HG02678 (cell line): ENCODE measurements at regions not wholly inside any gene's neighbourhood (a gene's known extent, or its start where the extent isn't known, plus 50 kb on each side); places are given as distances from the start of the nearest gene placed in this dataset.

ENCODE experiments used
- ATAC-seq: cut with Tn5 transposase; IDR thresholded peaks from one replicate; pipeline ENCODE4 v1.9.1; 2021; ENCODE audit warnings: mild to moderate bottlenecking, moderate library complexity; ENCODE audit not compliant: unreplicated experiment

GRCh38 chr14:101198398-101199027, 295.0 kb upstream of the RTL1 start:
- no peak for ATAC-seq

DNA sequence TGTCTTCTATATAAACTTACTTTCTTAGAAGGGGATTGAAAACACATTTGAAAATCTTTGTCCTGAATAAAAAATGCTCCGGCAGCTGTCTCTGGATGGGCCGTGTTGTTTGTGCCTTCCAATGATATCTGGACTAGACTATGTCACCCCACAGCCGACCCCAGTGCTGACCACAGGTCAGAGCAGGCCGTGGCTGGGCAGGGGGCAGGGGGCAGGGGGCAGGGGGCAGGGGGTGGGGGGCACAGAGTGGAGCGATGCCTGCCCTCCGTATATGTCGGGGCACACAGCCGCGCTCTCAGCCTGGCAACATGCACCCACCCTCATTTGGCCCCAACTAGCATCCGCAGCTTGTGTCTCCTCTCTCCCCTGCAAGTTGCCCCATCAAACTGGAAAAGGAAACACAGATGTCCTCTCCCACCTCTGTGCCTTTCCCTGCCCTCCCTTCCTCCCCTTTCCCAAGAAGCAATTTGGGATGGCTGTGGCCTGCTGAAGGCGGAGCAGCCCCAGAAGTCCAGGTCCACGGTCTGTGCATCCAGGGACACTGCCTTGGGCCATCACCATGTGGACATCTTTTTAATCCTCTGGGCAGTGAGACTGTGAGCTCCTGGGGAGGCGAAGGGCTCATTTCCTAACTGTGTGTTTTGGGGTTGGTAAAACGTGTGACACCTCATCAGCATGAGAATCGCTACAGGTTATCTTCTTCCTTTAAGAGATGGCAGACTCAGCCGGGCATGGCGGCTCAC, 295.7 kb upstream of the RTL1 start:
- no peak for ATAC-seq

DNA sequence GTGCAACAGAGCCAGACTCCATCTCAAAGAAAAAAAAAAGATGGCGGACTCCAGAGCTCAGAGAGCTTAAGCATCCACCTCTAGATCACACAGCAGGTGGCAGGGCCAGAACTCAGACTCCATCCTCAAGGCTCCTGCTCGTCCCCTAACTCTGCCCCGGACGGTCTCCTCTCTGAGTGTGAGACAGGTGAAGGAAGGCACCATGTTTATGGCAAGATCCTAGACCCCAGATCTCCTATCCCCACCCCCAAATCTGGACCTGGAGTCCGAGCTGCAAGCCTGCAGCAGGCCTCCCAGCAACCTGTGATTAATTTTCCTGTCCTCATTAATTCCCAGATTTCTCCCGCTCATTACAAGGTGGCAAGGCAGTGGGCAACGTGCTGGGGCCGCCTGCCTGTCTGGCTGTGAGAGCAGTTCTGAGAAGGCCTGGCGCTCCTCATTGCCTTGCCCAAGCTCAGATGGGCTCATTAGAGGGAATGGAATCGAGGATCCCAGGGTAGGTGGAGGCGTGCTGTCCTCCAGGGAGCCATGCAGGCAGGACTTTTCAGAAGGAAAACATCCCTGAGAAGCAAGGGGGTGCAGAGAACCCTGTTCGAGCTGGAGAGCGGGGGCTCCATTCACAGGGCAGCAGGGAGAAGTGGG, 296.6 kb upstream of the RTL1 start:
- ATAC-seq = no peak

DNA sequence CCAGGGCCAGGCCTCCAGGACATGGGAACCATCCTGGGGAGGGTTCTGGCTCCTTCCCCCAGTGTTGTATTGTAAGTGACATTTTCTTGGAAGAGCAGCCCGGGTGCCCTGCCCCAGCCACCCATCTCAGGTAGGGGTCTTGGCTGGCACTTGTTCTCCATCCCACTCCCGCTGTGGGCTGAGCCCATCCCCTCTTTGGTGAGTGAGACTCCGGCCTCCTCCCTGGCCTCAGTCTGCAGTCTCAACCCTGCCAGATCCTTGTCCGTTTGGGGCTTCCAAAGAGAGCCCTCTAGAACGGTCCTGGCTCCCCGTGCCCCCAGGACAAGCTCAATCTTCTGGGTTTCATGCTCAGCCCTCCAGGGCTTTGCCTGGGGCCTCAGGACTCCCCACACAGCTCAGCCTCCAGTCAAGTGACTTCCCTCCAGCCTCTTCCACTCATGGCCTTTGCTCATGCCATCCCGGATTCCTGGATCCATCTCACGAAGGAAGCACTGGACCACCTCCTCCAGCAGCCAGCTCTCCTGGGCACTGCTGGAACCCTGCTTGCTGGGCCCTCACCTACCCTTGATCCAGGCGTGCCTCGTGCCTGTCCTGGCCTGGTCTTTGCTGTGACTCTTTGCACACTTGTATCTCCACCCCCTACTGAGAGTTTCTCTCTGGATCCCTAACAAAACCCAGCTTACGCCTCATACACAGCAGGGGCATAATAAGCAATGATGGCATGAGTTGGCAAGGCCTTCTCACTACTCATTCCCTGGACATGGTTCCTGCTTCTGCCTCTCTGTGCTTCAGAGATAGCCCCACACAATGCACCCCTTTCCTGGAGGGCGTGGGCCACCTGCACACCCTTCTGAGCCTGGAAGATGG, 297.4 kb upstream of the RTL1 start:
- no peak for ATAC-seq

GRCh38 chr14:101201535-101202151, 298.1 kb upstream of the RTL1 start:
- ATAC-seq = no peak

DNA sequence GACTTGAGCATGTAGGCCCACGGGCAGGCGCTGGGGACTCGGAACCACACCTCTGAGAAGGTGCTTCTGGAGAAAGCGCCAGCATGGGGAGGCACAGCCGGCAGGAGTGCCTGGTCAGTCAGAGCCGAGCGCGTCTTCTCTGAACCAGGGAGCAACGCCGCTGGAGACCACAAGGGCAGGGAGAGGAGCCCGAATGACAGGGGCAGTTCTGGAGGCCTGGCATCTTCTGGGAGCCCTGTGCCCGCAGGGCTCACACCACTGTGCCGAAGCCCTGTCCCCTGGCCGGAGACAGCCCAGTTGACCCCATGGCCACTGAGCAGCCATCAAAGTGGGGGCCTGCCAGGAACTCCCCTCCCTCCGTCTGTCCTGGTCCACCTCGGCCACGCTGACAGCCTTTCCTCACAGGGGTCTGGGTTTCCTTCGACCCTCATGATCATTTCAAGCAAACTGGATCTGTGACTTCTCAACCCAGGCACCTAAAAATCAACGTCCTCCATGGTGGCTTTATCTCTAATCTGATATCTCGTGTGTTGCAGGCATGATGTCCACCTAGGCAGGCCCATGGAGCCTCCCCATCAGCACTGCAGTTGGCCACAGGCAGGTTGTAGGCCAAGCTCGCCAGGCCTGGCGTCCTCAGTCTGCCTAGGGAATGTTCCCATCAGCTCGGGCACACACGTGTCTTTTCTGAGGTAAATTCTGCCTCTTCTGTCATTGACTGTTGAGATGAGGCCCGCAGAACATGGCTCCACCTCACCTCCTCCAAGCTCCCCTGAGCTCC, 299.3 kb upstream of the RTL1 start:
- no peak for ATAC-seq

- ATAC-seq = no peak
Measured at GRCh38 chr14:101206556-101206955, 303.0 kb upstream of the RTL1 start.

DNA sequence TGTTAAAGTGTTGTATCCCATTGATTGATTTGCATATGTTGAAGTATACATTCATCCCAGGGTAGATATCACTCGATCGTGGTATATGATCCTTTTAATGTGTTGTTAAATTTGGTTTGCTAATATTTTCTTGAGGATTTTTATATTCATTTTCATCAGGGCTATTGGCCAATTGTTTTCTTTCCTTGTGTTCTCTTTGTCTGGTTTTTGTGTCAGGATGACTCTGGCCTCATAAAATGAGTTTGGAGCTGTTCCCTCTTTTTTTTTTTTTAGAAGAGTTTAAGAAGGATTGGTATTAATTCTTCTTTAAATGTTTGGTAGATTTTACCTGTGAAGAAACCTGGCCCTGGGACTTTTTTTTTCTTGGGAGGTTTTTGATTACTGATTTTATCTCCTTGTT, 303.5 kb upstream of the RTL1 start:
- no peak for ATAC-seq

- ATAC-seq = no peak
Measured at GRCh38 chr14:101207897-101208296, 304.4 kb upstream of the RTL1 start.

DNA sequence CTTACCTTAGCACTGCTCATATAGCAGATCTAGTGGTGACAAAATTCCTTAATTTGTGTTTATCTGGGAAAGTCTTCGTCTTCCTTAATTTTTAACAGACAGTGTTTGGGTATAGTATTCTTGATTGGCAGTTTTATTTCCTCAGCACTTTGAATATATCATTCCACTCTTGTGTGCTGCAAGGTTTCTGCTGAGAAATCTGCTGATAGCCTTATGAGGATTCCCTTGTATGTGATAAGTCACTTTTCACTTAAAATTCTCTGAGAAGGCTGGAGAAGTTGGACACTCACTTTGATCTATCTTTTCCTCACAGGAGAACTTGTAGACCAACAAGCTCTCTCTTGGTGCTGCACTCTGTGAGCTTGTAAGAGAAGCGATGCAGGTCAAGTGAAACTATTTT, 306.1 kb upstream of the RTL1 start:
- no peak for ATAC-seq

DNA sequence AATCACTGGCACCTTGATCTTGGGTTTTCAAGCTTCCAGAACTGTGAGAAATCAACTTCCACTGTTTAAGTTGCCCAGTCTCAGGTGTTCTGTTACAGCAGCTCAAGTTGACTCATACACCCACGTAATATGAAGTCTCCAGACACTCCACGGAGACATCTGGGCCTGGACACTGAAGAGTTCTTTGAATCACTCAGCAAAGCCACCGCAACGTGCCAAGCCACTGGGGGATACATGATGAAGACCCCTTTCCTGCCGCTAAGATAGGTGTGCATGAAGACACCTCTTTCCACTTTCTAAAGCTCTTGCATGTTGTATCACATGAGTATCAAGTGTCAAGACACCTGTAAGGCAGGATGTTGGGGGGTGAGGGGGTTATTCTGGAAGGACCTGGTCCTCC, 311.7 kb upstream of the RTL1 start:
- no peak for ATAC-seq

DNA sequence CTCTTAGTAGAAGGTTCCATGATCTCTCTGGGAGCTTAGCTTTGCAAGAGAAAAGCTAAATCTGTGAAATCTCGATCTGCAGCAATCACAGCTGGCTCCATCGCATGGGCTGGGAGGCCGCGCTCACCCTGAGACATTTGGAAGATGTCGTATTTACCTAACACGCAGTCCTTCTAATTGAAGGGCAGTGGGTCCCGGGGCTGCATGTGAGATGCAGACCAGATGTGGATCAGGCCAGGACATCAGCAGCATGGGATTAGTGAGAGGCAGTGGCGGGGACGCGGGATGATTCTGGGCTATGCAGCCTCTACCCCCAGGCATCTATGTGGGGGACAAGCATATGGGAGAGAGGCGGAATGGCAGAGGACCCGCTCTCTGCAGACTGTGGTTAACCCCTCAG, 312.4 kb upstream of the RTL1 start:
- no peak for ATAC-seq

GRCh38 chr14:101216366-101217079, 313.0 kb upstream of the RTL1 start:
- no peak for ATAC-seq

- ATAC-seq = no peak
Measured at GRCh38 chr14:101217080-101217463, 313.6 kb upstream of the RTL1 start.

DNA sequence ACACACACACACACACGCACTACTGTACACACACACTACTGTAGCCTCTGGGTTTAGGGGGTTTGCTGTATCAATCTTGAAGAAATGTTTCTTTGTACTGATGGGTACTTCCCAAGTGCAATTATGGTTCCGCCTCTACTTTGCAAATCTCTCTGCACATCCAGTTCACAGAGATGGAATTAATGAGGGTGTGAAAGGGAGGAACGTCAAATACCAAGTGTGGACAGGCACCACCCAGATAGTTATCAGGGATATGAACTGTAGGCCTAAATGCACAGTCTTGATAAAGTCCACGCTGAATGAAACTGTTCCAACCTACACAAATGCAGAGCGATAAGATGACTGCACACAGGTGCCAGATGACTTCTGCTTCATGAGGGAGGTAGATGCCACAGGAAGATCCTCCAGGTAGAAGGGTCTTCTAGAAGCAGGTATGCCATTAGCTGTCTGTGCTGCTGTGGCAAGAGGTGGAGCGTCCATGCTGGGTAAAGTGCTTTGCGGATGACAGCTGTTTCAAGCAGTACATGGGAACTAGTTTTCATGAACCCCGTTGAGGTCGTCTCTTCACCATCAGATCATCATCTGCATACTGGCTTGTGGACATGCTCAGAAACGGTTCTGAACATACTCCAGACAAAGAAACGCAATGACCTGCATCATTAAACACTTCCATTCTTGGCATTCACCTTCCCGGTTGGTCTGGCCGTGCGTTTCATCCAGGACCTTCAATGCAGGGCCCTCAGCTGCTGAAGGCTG, 314.3 kb upstream of the RTL1 start:
- no peak for ATAC-seq

DNA sequence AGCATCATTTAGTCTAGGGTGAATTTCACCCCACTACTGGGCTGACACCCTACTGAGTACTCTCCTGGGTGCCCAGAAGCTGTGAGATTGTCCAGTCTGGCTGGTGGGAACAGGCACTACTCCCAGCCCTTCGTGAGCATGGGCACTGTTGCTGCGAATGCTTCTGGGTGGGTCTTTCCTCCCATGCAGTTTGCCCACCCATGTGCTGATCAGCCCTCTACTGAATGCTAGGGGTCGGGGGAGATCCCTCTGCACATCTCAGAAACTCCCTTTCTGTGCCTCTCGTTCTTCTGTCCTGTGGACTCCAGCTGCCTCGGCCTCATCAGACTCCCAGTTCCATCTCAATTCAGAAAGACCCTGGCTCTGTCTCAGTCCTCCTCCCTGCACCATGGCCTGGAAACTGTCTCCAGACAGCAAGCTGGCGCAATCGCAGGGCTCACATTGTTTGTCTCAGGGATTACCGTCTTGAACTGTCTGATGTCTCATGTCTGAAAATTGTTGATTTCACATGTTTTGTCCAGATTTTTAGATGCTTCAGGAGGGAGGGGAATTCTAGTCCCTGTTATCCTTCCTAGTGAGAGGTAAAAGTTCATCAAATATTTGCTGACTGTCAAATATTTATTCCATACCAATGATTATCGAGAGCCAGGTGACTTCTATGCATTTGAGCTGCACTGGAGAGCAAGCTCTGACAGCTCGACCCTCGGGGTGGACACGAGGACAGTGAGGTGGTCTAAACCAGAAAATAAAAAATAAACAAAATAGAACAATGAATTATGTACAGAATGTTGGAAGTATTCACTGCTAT, 316.6 kb upstream of the RTL1 start:
- no peak for ATAC-seq

- no peak for ATAC-seq
Measured at GRCh38 chr14:101220921-101221510, 317.5 kb upstream of the RTL1 start.
